BLaER1 treated with 17β-estradiol and CSF1 and Interleukin-3, amounts not matched to agents 10 nM and 100 nM (cell line): ENCODE measurements at regions not wholly inside any gene's neighbourhood (a gene's known extent, or its start where the extent isn't known, plus 50 kb on each side); places are given as distances from the start of the nearest gene placed in this dataset.

Experiments
- H3K27ac ChIP-seq, 11 experiments: shearing (Covaris generic); formaldehyde crosslinking; 2 replicates each; pipeline ENCODE4 v1.8.1; 2022
- H3K27me3 ChIP-seq, 11 experiments: shearing (Covaris generic); formaldehyde crosslinking; 2 replicates each; pipeline ENCODE4 v1.8.1; 2022
- H3K36me3 ChIP-seq, 11 experiments: shearing (Covaris generic); formaldehyde crosslinking; 2 replicates each; pipeline ENCODE4 v1.8.1; 2022
- H3K4me1 ChIP-seq, 10 experiments: shearing (Covaris generic); formaldehyde crosslinking; 2 replicates each; pipeline ENCODE4 v1.8.1; 2022
- H3K4me2 ChIP-seq, 11 experiments: shearing (Covaris generic); formaldehyde crosslinking; 2 replicates each; pipeline ENCODE4 v1.8.1; 2022
- H3K4me3 ChIP-seq, 10 experiments: shearing (Covaris generic); formaldehyde crosslinking; 2 replicates each; pipeline ENCODE4 v1.8.1; 2022
- H3K9ac ChIP-seq, 11 experiments: shearing (Covaris generic); formaldehyde crosslinking; 2 replicates each; pipeline ENCODE4 v1.8.1; 2022
- H3K9me3 ChIP-seq, 11 experiments: shearing (Covaris generic); formaldehyde crosslinking; replicated peaks in 1 of 11; 2 replicates each; pipeline ENCODE4 v1.8.1; 2022
- H4K20me1 ChIP-seq, 11 experiments: shearing (Covaris generic); formaldehyde crosslinking; 2 replicates each; pipeline ENCODE4 v1.8.1; 2022
- Cebpa-rat ChIP-seq, 11 experiments: shearing (Covaris generic); IDR thresholded peaks; 2 replicates each; pipeline ENCODE4 v1.8.1; 2022

DNA sequence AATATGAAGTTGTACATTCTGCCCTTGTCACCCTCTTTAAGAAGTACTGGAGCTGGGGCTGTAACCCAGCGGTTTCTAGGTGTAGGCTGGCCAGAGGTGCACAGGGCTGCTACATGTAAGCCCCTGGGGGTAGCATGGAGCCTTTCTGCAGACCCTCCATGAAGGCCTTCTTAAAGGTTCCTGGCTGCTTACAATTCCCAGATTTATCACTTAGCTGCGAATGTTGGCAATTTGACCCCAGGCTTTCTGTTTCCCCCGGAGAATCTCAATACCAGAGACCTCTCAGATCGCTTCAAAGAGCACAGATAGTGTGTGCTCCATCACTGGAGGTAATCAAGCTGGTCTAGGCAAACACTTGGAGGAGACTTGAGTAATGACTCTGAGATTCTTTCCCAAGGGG is 309.4 kb downstream of the CBLN1 start:
- H3K27ac ChIP-seq = no peak overlapping the region

GRCh38 chr16:48971571-48972077 is 310.0 kb downstream of the CBLN1 start:
- no peak overlapping the region for H3K27ac ChIP-seq

More for the DNA sequence above, 309.4 kb downstream of the CBLN1 start:
- Histone ChIP-seq H3K4me1 (peaks cover 0 to 16% (median 12%) of the 10 kb centered on the region in 10 experiments; a peak in 16 of 20 replicates), H3K9me3 (peaks cover 0 to 8% (median 0%) of the 10 kb centered on the region in 11 experiments; a peak in 8 of 22 replicates), H4K20me1 (no peaks in the 10 kb centered on the region), H3K36me3 (no peaks in the 10 kb centered on the region), H3K9ac (no peak overlapping the region), H3K4me3 (no peak overlapping the region), H3K27me3 (no peaks in the 10 kb centered on the region), H3K4me2 (peak overlapping the region in 4 of 11 experiments; percentile 39 to 46 (median 40); a peak in 8 of 22 replicates)
- no peak for TF ChIP-seq Cebpa-rat (IDR thresholded peaks at IDR 0.05)

GRCh38 chr16:48970216-48970615 is 311.4 kb downstream of the CBLN1 start:
- Histone ChIP-seq H3K27me3 (no peaks in the 10 kb centered on the region), H3K36me3 (no peaks in the 10 kb centered on the region)
- no peak for TF ChIP-seq Cebpa-rat (IDR thresholded peaks at IDR 0.05)

More at GRCh38 chr16:48971571-48972077, 310.0 kb downstream of the CBLN1 start:
- Histone ChIP-seq H3K9ac (0 out of 22 replicates have a peak overlapping the region, but pooled peaks of 1 of the 11 experiments have one; percentile 11), H4K20me1 (no peaks in the 10 kb centered on the region), H3K4me3 (no peak overlapping the region), H3K4me1 (peaks cover 0 to 16% (median 12%) of the 10 kb centered on the region in 10 experiments; a peak in 16 of 20 replicates), H3K36me3 (no peaks in the 10 kb centered on the region), H3K4me2 (peak overlapping the region in 8 of 11 experiments; percentile 21 to 46 (median 40); a peak in 14 of 22 replicates), H3K27me3 (no peaks in the 10 kb centered on the region), H3K9me3 (peaks cover 0 to 2% (median 0%) of the 10 kb centered on the region in 11 experiments; a peak in 3 of 22 replicates)
- no peak for TF ChIP-seq Cebpa-rat (IDR thresholded peaks at IDR 0.05)

GRCh38 chr16:48969611-48970010 is 312.0 kb downstream of the CBLN1 start:
- TF ChIP-seq Cebpa-rat (IDR thresholded peaks at IDR 0.05) = no peak
- no peak overlapping the region for H3K9ac ChIP-seq
- H3K27ac ChIP-seq = no peak overlapping the region
- H3K36me3 ChIP-seq = no peaks in the 10 kb centered on the region
- H3K4me3 ChIP-seq = no peak overlapping the region
- H4K20me1 ChIP-seq = no peaks in the 10 kb centered on the region
- H3K4me1 ChIP-seq = peaks cover 0 to 26% (median 16%) of the 10 kb centered on the region in 10 experiments; a peak in 17 of 20 replicates
- no peaks in the 10 kb centered on the region for H3K27me3 ChIP-seq
- H3K9me3 ChIP-seq = no peaks in the 10 kb centered on the region; a peak in 1 of 22 replicates
- no peak overlapping the region for H3K4me2 ChIP-seq

More at GRCh38 chr16:48970216-48970615, 311.4 kb downstream of the CBLN1 start:
- Histone ChIP-seq H3K4me3 (no peak overlapping the region), H3K9me3 (no peaks in the 10 kb centered on the region), H3K4me1 (peaks cover 0 to 22% (median 16%) of the 10 kb centered on the region in 10 experiments; a peak in 17 of 20 replicates), H3K4me2 (no peak overlapping the region), H3K27ac (no peak overlapping the region), H3K9ac (no peak overlapping the region), H4K20me1 (no peaks in the 10 kb centered on the region)

GRCh38 chr16:48965386-48965785 is 316.3 kb downstream of the CBLN1 start:
- H3K27ac ChIP-seq = no peak overlapping the region
- TF ChIP-seq Cebpa-rat (IDR thresholded peaks at IDR 0.05) = no peak

GRCh38 chr16:48963901-48964615 is 317.6 kb downstream of the CBLN1 start:
- H3K27me3 ChIP-seq = no peaks in the 10 kb centered on the region
- H4K20me1 ChIP-seq = no peaks in the 10 kb centered on the region
- no peak for TF ChIP-seq Cebpa-rat (IDR thresholded peaks at IDR 0.05)
- no peak overlapping the region for H3K9ac ChIP-seq
- H3K27ac ChIP-seq = no peak overlapping the region
- H3K36me3 ChIP-seq = no peaks in the 10 kb centered on the region
- H3K9me3 ChIP-seq = peaks cover 0 to 16% (median 10%) of the 10 kb centered on the region in 11 experiments; a peak in 14 of 22 replicates
- peaks cover 13 to 48% (median 28%) of the 10 kb centered on the region in 10 experiments for H3K4me1 ChIP-seq
- H3K4me3 ChIP-seq = no peak overlapping the region
- no peak overlapping the region for H3K4me2 ChIP-seq

More at GRCh38 chr16:48965386-48965785, 316.3 kb downstream of the CBLN1 start:
- Histone ChIP-seq H3K4me2 (peak overlapping the region in 5 of 11 experiments; percentile 13 to 24 (median 22); a peak in 4 of 22 replicates), H3K9me3 (peaks cover 0 to 16% (median 10%) of the 10 kb centered on the region in 11 experiments; a peak in 14 of 22 replicates), H3K4me3 (no peak overlapping the region), H3K9ac (no peak overlapping the region), H3K36me3 (no peaks in the 10 kb centered on the region), H3K27me3 (no peaks in the 10 kb centered on the region), H4K20me1 (no peaks in the 10 kb centered on the region), H3K4me1 (peaks cover 11 to 36% (median 21%) of the 10 kb centered on the region in 10 experiments)

DNA sequence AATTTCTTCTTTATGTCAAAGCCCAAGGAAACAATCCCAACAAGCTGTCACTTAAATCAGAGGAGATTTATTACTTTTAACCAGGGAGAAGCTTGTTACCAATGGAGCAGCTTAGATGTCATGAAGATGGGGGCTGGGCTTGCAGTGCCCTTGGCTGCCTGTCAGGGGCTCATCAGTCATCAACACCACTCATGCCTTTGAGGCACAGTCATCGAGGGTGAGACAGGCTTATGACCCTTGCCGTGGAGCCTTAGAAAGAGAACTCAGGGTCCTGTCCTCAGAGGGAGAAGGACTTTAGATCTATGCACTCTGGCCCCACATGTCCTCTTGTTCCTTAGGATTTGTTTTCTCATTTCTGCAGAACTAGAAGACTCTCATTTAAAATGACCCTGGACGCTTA is 318.3 kb downstream of the CBLN1 start:
- Histone ChIP-seq H3K4me2 (peak overlapping the region in 1 of 11 experiments; percentile 13; a peak in 1 of 22 replicates), H3K36me3 (no peaks in the 10 kb centered on the region), H3K4me3 (no peak overlapping the region), H3K4me1 (peaks cover 13 to 48% (median 28%) of the 10 kb centered on the region in 10 experiments), H3K27me3 (no peaks in the 10 kb centered on the region), H3K9ac (no peak overlapping the region), H3K27ac (no peak overlapping the region), H3K9me3 (peaks cover 0 to 16% (median 10%) of the 10 kb centered on the region in 11 experiments; a peak in 14 of 22 replicates), H4K20me1 (no peaks in the 10 kb centered on the region)
- no peak for TF ChIP-seq Cebpa-rat (IDR thresholded peaks at IDR 0.05)

- peaks cover 0 to 16% (median 10%) of the 10 kb centered on the region in 11 experiments; a peak in 14 of 22 replicates for H3K9me3 ChIP-seq
- H3K9ac ChIP-seq = no peak overlapping the region
- no peaks in the 10 kb centered on the region for H4K20me1 ChIP-seq
- no peaks in the 10 kb centered on the region for H3K27me3 ChIP-seq
- H3K4me1 ChIP-seq = peaks cover 13 to 48% (median 28%) of the 10 kb centered on the region in 10 experiments
- H3K27ac ChIP-seq = peak overlapping the region in 1 of 11 experiments; percentile 15; a peak in 1 of 22 replicates
- peak overlapping the region in 3 of 10 experiments; percentile 17 to 18 (median 17); a peak in 1 of 20 replicates for H3K4me3 ChIP-seq
- H3K36me3 ChIP-seq = no peaks in the 10 kb centered on the region
- H3K4me2 ChIP-seq = peak overlapping the region; percentile 16 to 77 (median 61)
- TF ChIP-seq Cebpa-rat (IDR thresholded peaks at IDR 0.05) = no peak
Observed at GRCh38 chr16:48961546-48961945, 320.1 kb downstream of the CBLN1 start.

DNA sequence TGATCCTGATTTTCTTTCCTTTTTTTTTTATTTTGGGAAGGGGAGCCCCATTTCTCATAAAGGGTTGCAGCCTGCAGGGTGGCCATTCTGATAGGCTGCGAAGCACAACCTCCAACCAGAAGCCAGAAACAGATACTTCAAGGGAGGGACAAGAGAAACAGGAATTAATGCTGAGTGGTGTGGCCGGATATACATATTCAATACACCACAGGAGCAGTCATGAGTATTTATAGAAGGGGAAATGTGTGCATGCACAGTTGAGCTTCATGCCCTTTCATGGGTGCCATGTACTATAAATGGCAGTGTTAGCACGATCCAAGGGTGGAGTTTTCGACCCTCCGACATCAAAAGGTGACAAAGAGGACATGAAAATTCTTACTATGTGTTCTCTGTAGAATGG is 320.8 kb downstream of the CBLN1 start:
- TF ChIP-seq Cebpa-rat (IDR thresholded peaks at IDR 0.05) = no peak

More for the DNA sequence above, 320.8 kb downstream of the CBLN1 start:
- peaks cover 13 to 48% (median 28%) of the 10 kb centered on the region in 10 experiments for H3K4me1 ChIP-seq
- H3K27ac ChIP-seq = peak overlapping the region in 1 of 11 experiments; percentile 15; a peak in 1 of 22 replicates
- H3K4me3 ChIP-seq = peak overlapping the region in 3 of 10 experiments; percentile 17 to 18 (median 17); a peak in 2 of 20 replicates
- H3K9ac ChIP-seq = no peak overlapping the region
- peak overlapping the region; percentile 16 to 77 (median 61) for H3K4me2 ChIP-seq
- H3K36me3 ChIP-seq = no peaks in the 10 kb centered on the region
- no peaks in the 10 kb centered on the region for H4K20me1 ChIP-seq
- peaks cover 0 to 16% (median 10%) of the 10 kb centered on the region in 11 experiments; a peak in 14 of 22 replicates for H3K9me3 ChIP-seq
- H3K27me3 ChIP-seq = no peaks in the 10 kb centered on the region
